Choroid plexus epithelial cell (primary cell): ENCODE measurements at regions not wholly inside any gene's neighbourhood (a gene's known extent, or its start where the extent isn't known, plus 50 kb on each side); places are given as distances from the start of the nearest gene placed in this dataset.

Source experiments
- DNase-seq: peaks from one replicate; pipeline ENCODE4 v3.0.0-alpha.2; 2010; ENCODE audit warnings: low read depth
- H3K4me3 ChIP-seq: 2 replicates; pipeline ENCODE4 v1.5.1; 2011; ENCODE audit warnings: low read depth, mild to moderate bottlenecking, control low read depth, low read length, moderate library complexity
- CTCF ChIP-seq: conservative IDR thresholded peaks from 2 replicates; pipeline ENCODE4 v1.5.1; 2011; ENCODE audit warnings: low read depth, mild to moderate bottlenecking, control low read depth, inconsistent platforms, low read length, moderate library complexity

GRCh38 chr6:149212206-149212605, 105.3 kb upstream of the TAB2 start:
- no peak overlapping the region for H3K4me3 ChIP-seq
- TF ChIP-seq CTCF, result no peak
- peak; percentile 11 for DNase-seq

DNA sequence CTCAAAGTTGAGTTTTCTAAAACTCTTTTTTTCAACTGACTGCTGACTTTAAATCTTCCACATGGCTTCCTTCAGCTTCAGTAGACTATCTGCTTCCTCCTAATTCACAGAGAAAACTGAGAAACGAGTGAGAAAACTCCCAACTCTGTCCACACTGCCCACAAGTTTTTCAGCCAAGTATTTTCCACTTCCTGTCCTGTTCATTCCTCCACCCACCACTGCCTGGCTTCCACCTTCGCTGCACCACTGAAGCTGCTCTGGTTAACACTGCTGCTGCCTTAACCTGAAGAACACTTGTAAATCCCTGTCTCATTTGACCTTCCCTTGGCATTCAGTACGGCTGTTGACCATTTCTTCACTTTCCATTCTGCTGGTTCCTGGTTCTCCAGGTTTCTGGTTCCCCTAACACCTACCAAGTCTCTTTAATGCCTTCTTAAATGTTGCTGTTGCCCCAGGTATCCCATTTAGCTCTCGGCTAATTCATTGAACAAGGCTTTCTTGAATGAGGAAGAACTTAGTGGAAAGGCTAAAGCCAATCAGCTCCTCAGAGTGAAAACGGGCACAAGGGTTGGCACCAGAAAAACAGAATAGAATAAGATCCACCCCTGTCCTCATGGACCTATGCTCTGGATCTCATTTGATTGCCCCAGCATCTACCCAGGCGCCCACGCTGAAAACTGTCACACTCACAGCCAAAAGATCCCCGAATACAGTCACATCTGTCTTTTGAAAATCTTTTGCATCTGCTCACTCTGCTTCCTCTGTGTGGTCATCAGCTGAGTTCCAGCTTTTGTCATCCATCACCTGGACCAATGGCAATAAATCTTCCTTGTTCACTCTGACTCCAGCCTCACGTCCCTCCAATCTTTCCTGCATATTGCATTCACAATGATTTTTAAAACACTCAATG, 104.4 kb upstream of the TAB2 start:
- H3K4me3 ChIP-seq, result no peak overlapping the region
- peak; percentile 51 for DNase-seq
- no peak for TF ChIP-seq CTCF

DNA sequence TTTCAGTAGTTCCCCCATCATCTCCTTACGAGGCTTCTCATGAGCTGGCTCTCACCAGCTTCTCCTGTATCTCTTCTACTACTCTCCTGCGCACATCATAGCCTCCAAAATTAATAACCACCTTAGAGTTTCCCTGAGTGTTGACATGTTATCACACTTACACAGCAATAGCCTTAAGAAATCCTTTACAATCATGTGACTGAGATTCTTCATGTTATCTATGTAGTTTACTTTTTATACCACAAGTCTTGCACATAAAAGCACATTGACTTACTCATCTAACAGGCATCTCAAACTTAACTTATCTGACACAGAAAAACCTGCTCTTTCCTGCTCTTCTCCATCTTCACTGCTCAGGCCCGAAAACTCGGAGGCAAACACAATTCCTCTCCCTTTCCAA, 103.7 kb upstream of the TAB2 start:
- peak; percentile 75 for DNase-seq
- no peak overlapping the region for H3K4me3 ChIP-seq
- TF ChIP-seq CTCF, result no peak

DNA sequence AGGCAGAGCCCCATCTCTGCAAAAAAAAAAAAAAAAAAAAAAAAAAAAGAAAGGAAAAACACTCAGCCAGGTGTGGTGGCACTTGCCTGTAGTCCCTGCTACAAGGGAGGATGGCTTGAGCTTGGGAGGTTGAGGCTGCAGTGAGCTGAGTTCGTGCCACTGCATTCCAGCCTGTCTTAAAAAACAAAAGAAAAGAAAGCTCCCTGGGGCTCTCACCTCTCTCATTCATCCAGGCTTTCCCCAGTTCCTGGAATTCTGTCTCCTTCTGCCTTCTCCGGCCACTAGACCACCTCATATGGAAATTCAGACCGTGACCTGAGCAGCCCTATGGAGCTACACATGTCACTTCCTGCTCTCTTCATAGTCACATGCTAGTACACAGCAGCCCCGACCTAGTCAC, 101.1 kb upstream of the TAB2 start:
- no peak for TF ChIP-seq CTCF
- no peak overlapping the region for H3K4me3 ChIP-seq
- no peak for DNase-seq

DNA sequence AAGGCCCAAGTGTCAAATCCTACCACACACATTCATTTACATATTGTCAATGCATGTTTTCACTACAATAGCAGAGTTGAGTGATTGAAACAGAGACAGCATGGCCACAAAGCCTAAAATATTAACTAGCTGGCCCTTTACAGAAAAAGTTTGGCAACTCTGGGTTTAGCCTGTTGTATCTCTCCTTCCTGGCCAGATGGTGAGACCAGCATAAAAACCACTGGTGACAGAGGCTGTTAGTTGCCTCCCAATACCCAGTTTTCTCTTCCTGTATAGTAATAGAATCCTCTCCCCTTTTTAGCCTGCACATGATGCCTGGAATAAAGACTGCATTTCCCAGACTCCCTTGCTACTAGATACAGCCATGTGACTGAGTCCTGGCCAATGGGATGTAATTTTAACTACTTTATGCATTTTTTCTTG, 100.0 kb upstream of the TAB2 start:
- TF ChIP-seq CTCF, result no peak
- no peak for DNase-seq
- H3K4me3 ChIP-seq, result no peak overlapping the region

GRCh38 chr6:149218471-149218870, 99.0 kb upstream of the TAB2 start:
- TF ChIP-seq CTCF, result no peak
- no peak for DNase-seq
- no peak overlapping the region for H3K4me3 ChIP-seq

DNA sequence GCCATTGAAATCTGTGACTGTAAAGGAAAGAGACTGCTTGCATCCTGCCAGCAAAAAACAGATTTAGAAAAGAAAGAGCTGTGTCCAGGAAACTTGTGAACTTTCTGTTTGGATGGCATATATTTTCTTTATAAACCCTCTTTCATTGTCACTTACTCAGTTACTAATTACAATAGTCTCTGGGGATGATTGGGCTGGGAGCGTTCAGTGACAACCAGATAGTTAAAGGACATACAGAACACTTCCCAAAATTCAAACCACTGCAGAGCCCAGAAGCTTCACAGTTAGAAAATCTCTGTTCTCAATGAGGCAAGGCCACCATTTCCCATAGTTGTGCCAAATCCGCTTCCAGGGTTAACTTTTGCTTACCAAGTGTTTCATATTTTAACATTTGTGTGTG, 98.6 kb upstream of the TAB2 start:
- no peak overlapping the region for H3K4me3 ChIP-seq
- TF ChIP-seq CTCF, result no peak
- DNase-seq, result no peak
